SK-N-SH (cell line): ENCODE measurements at regions not wholly inside any gene's neighbourhood (a gene's known extent, or its start where the extent isn't known, plus 50 kb on each side); places are given as distances from the start of the nearest gene placed in this dataset.

Experiments
- CTCF ChIA-PET: fragments of 300-600, 350-600 bp; formaldehyde crosslinking; extraction: SDS; loops from one replicate; lab custom pipeline; 2021; lab: Yijun Ruan, JAX
- POLR2A ChIA-PET: fragments of 350-600 bp; sonication (Branson Sonifier 250); formaldehyde crosslinking; extraction: SDS; loops from one replicate; lab custom pipeline; 2020; ENCODE audit warnings: antibody characterized with exemption, inconsistent platforms; lab: Yijun Ruan, JAX
- DNase-seq: peaks from one replicate; pipeline ENCODE4 v3.0.0; 2012
- H2AFZ ChIP-seq: fragments of 200-600 bp; sonication (generic); 2 replicates; pipeline ENCODE4 v1.8.1; 2016; ENCODE audit warnings: antibody characterized with exemption, mild to moderate bottlenecking, low read depth
- H3F3A ChIP-seq: fragments of 200-600 bp; sonication (generic); replicated peaks from 2 replicates; pipeline ENCODE3; 2016; ENCODE audit warnings: antibody characterized with exemption, mild to moderate bottlenecking; ENCODE audit not compliant: insufficient read depth
- H3K27ac ChIP-seq, 2 experiments: fragments of 200-500 bp in 1 of 2; fragments of 200-600 bp in 1 of 2; sonication (Bioruptor generic) in 1 of 2; sonication (generic), shearing (Covaris generic) in 1 of 2; 2 replicates each; pipeline versions ENCODE4 v1.5.1 to v1.6.1; 2014 to 2016; ENCODE audit warnings: low read depth in 2 of 2, inconsistent platforms in 1 of 2, low read length in 1 of 2, mild to moderate bottlenecking in 1 of 2, mixed read lengths in 1 of 2
- H3K27me3 ChIP-seq: fragments of 200-600 bp; sonication (generic), shearing (Covaris generic); 2 replicates; pipeline ENCODE4 v1.6.1; 2016; ENCODE audit warnings: mixed run types; ENCODE audit not compliant: insufficient read depth
- H3K36me3 ChIP-seq, 2 experiments: fragments of 200-500 bp in 1 of 2; fragments of 200-600 bp in 1 of 2; sonication (Bioruptor generic) in 1 of 2; sonication (generic) in 1 of 2; replicated peaks in 1 of 2; 2 replicates each; pipeline versions ENCODE3 to v1.5.1; 2014 to 2016; ENCODE audit warnings: low read length in 1 of 2, mild to moderate bottlenecking in 1 of 2; ENCODE audit not compliant: insufficient read depth in 2 of 2, control insufficient read depth in 1 of 2
- H3K4me1 ChIP-seq, 2 experiments: fragments of 200-500 bp in 1 of 2; fragments of 200-600 bp in 1 of 2; sonication (Bioruptor generic) in 1 of 2; sonication (generic), shearing (Covaris generic) in 1 of 2; 2 replicates each; pipeline versions ENCODE4 v1.5.1 to v1.6.1; 2014 to 2016; ENCODE audit warnings: low read depth in 1 of 2, low read length in 1 of 2, mixed run types in 1 of 2; ENCODE audit not compliant: insufficient read depth in 2 of 2, control insufficient read depth in 1 of 2
- H3K4me2 ChIP-seq: fragments of 200-600 bp; sonication (generic), shearing (Covaris generic); 2 replicates; pipeline ENCODE4 v1.6.1; 2017; ENCODE audit warnings: mixed run types
- H3K4me3 ChIP-seq, 2 experiments: fragments of 200-500 bp in 1 of 2; fragments of 200-600 bp in 1 of 2; sonication (Bioruptor generic) in 1 of 2; sonication (generic), shearing (Covaris generic) in 1 of 2; 2 replicates each; pipeline versions ENCODE4 v1.5.1 to v1.8.1; 2014 to 2016; ENCODE audit warnings: low read depth in 2 of 2, inconsistent platforms in 1 of 2, low read length in 1 of 2, mild to moderate bottlenecking in 1 of 2, mixed read lengths in 1 of 2, moderate library complexity in 1 of 2
- H3K79me2 ChIP-seq: fragments of 200-600 bp; sonication (generic); 2 replicates; pipeline ENCODE4 v1.8.1; 2017; ENCODE audit warnings: mild to moderate bottlenecking; ENCODE audit not compliant: insufficient read depth
- H3K9ac ChIP-seq: fragments of 200-600 bp; sonication (generic); 2 replicates; pipeline ENCODE4 v1.6.1; 2017; ENCODE audit warnings: mixed run types
- H3K9me2 ChIP-seq: fragments of 200-600 bp; sonication (generic); 2 replicates; pipeline ENCODE4 v1.6.1; 2017; ENCODE audit warnings: mixed run types
- H3K9me3 ChIP-seq: fragments of 200-600 bp; sonication (generic); 2 replicates; pipeline ENCODE4 v1.6.1; 2017; ENCODE audit warnings: mixed run types, mild to moderate bottlenecking, moderate library complexity
- H4K20me1 ChIP-seq: fragments of 200-600 bp; sonication (generic); 2 replicates; pipeline ENCODE4 v1.6.1; 2017; ENCODE audit warnings: mild to moderate bottlenecking, mixed run types; ENCODE audit not compliant: insufficient read depth
- CHD2 ChIP-seq: fragments of 150-350 bp; IDR thresholded peaks from 2 replicates; pipeline ENCODE4 v1.6.1; 2018; ENCODE audit warnings: low read length; ENCODE audit not compliant: partially characterized antibody
- EP300 ChIP-seq, 2 experiments: IDR thresholded peaks; 2 replicates each; pipeline versions ENCODE4 v1.4.0 to v1.6.1; 2012; ENCODE audit warnings: borderline replicate concordance in 1 of 2, low read depth in 1 of 2, low read length in 1 of 2
- EZH2phosphoT487 ChIP-seq: fragments of 200-600 bp; sonication (generic); IDR thresholded peaks from 2 replicates; pipeline ENCODE4 v1.6.1; 2017; ENCODE audit warnings: low read depth, mixed run types, mild to moderate bottlenecking, antibody characterized with exemption, moderate library complexity, borderline replicate concordance
- FOXM1 ChIP-seq: IDR thresholded peaks from 2 replicates; pipeline ENCODE4 v1.4.0; 2012; ENCODE audit warnings: low read depth, mild to moderate bottlenecking
- GATA2 ChIP-seq: sonication (generic); formaldehyde crosslinking; IDR thresholded peaks from 2 replicates; pipeline ENCODE4 v1.5.0; 2020; ENCODE audit warnings: mild to moderate bottlenecking, missing genetic modification reagents
- MEF2A ChIP-seq: IDR thresholded peaks from 2 replicates; pipeline ENCODE4 v1.4.0; 2012; ENCODE audit warnings: low read depth, borderline replicate concordance
- MXI1 ChIP-seq: IDR thresholded peaks from 2 replicates; pipeline ENCODE4 v1.6.1; 2012; ENCODE audit warnings: mild to moderate bottlenecking, low read depth, low read length, improper control_type of control experiment
- POLR2AphosphoS5 ChIP-seq: IDR thresholded peaks from 2 replicates; pipeline ENCODE4 v1.6.1; 2012; ENCODE audit warnings: low read depth, low read length
- RCOR1 ChIP-seq: fragments of 150-350 bp; IDR thresholded peaks from 2 replicates; pipeline ENCODE4 v1.6.1; 2017; ENCODE audit warnings: antibody characterized with exemption, low read length
- REST ChIP-seq: IDR thresholded peaks from 2 replicates; pipeline ENCODE4 v1.6.1; 2012; ENCODE audit warnings: mild to moderate bottlenecking, low read depth, low read length, moderate library complexity
- RFX5 ChIP-seq: IDR thresholded peaks from 2 replicates; pipeline ENCODE4 v1.6.1; 2012; ENCODE audit warnings: mild to moderate bottlenecking, improper control_type of control experiment, low read length
- RXRA ChIP-seq: IDR thresholded peaks from 2 replicates; pipeline ENCODE4 v1.4.0; 2012; ENCODE audit warnings: low read depth, mild to moderate bottlenecking, borderline replicate concordance
- SIN3A ChIP-seq: IDR thresholded peaks from 2 replicates; pipeline ENCODE4 v1.6.1; 2012; ENCODE audit warnings: low read depth, mild to moderate bottlenecking, low read length, moderate library complexity, borderline replicate concordance
- TAF1 ChIP-seq: IDR thresholded peaks from 2 replicates; pipeline ENCODE4 v1.6.1; 2012; ENCODE audit warnings: low read depth, mild to moderate bottlenecking, low read length, moderate library complexity, borderline replicate concordance
- TCF12 ChIP-seq: IDR thresholded peaks from 2 replicates; pipeline ENCODE4 v1.4.0; 2012
- TF ChIP-seq, protein P1 (sequence below): IDR thresholded peaks from 2 replicates; pipeline ENCODE4 v1.4.0; 2012; ENCODE audit warnings: low read depth
- TF ChIP-seq, protein P2 (sequence below): fragments of 150-350 bp; IDR thresholded peaks from 2 replicates; pipeline ENCODE4 v1.6.1; 2016; ENCODE audit warnings: mild to moderate bottlenecking, low read depth, low read length

- TF ChIP-seq REST (no peak), GATA2 (CRISPR knock-in tag) (no peak), RXRA (no peak), CHD2 (no peak), RCOR1 (no peak), EZH2phosphoT487 (no peak), RFX5 (no peak), SIN3A (no peak)
- TF ChIP-seq, all 33 proteins: peak for 0
Observed at GRCh38 chr13:89940383-89940782, 1407.1 kb upstream of the MIR17HG start (continued).

- Histone ChIP-seq H3K79me2 (no peaks in the 10 kb centered on the region), H3K4me2 (no peak overlapping the region), H3K27me3 (no peaks in the 10 kb centered on the region), H3K9me3 (no peaks in the 10 kb centered on the region), H3F3A (no peaks in the 10 kb centered on the region), H4K20me1 (no peaks in the 10 kb centered on the region), H3K36me3 (no peaks in the 10 kb centered on the region), H3K9me2 (no peaks in the 10 kb centered on the region), H3K4me3 (no peak overlapping the region), H3K4me1 (no peaks in the 10 kb centered on the region), H3K27ac (no peak overlapping the region), H3K9ac (no peak overlapping the region), H2AFZ (no peak overlapping the region)
- POLR2A ChIA-PET, result no interaction called here
- CTCF ChIA-PET, result no interaction called here
- TF ChIP-seq SIN3A (no peak), FOXM1 (no peak), POLR2AphosphoS5 (no peak), REST (no peak), MXI1 (no peak), RXRA (no peak), EP300 (IDR thresholded peaks at IDR 0.05; ENCODE audit: borderline replicate concordance in 1 of 2, low read depth in 1 of 2, low read length in 1 of 2) (no peak), RCOR1 (no peak), TAF1 (no peak), TCF12 (no peak), MEF2A (no peak)
- TF ChIP-seq, protein P1, sequence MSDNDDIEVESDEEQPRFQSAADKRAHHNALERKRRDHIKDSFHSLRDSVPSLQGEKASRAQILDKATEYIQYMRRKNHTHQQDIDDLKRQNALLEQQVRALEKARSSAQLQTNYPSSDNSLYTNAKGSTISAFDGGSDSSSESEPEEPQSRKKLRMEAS, result no peak
- TF ChIP-seq, protein P2, sequence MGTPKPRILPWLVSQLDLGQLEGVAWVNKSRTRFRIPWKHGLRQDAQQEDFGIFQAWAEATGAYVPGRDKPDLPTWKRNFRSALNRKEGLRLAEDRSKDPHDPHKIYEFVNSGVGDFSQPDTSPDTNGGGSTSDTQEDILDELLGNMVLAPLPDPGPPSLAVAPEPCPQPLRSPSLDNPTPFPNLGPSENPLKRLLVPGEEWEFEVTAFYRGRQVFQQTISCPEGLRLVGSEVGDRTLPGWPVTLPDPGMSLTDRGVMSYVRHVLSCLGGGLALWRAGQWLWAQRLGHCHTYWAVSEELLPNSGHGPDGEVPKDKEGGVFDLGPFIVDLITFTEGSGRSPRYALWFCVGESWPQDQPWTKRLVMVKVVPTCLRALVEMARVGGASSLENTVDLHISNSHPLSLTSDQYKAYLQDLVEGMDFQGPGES, result no peak
- DNase-seq, result no peak
Observed at GRCh38 chr13:89943139-89943538, 1404.3 kb upstream of the MIR17HG start.
